ENCODE measurements at regions not wholly inside any gene's neighbourhood (a gene's known extent, or its start where the extent isn't known, plus 50 kb on each side); places are given as distances from the start of the nearest gene placed in this dataset.

DNA sequence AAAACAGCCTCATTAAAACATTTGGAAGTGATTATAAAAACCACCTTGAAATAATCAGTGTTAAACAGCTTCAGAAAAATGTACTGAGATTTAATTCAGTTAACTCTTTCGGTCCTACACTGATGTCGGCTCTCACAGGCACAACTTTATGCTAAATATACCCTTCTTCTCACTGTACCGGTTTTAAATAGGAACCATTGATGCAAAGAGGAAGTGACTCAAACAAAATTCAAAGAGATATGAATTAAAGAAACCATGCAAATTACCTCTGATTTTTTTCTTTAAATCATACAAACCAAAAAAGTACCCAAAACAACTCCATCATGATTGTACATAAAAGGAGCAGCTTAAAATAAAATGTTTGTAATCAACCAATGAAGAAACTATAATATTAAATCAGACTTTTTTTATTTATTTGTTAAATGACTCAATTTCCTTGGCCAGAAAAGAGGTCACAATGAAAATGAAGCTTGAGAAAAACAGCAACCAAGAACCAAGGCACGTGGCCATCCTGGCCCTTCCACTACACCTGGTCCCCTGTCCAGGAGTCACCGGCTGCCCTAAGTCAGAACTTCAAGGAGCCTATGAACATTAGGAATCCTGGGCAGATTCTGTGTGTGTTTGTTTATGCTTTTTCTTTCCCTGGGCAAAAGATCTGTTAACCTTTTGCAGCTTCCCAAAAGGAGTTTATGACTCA is 73.0 kb upstream of the CABCOCO1 start:
- Mint-ChIP-seq H3K27ac (no peak overlapping the region), H3K27me3 (no peaks in the 10 kb centered on the region), H3K36me3 (ENCODE audit: low read depth) (no peaks in the 10 kb centered on the region), H3K4me1 (ENCODE audit: low read depth) (no peaks in the 10 kb centered on the region), H3K9me3 (no peaks in the 10 kb centered on the region), H3K4me3 (no peak overlapping the region)
- Histone ChIP-seq H3K4me1 (ENCODE audit: insufficient read depth, low read length) (no peaks in the 10 kb centered on the region), H3K4me3 (ENCODE audit: low read length) (no peak overlapping the region), H3K36me3 (ENCODE audit: insufficient read depth, low read length) (no peaks in the 10 kb centered on the region), H3K9me3 (ENCODE audit: control insufficient read depth in 1 of 2, insufficient read depth in 1 of 2, low read length in 2 of 2) (no peaks in the 10 kb centered on the region), H3K27ac (ENCODE audit: low read depth in 1 of 2, low read length in 2 of 2) (no peak overlapping the region), H3K27me3 (ENCODE audit: control insufficient read depth in 1 of 2, insufficient read depth in 2 of 2, low read length in 2 of 2) (no peaks in the 10 kb centered on the region)
- TF ChIP-seq, protein P1, sequence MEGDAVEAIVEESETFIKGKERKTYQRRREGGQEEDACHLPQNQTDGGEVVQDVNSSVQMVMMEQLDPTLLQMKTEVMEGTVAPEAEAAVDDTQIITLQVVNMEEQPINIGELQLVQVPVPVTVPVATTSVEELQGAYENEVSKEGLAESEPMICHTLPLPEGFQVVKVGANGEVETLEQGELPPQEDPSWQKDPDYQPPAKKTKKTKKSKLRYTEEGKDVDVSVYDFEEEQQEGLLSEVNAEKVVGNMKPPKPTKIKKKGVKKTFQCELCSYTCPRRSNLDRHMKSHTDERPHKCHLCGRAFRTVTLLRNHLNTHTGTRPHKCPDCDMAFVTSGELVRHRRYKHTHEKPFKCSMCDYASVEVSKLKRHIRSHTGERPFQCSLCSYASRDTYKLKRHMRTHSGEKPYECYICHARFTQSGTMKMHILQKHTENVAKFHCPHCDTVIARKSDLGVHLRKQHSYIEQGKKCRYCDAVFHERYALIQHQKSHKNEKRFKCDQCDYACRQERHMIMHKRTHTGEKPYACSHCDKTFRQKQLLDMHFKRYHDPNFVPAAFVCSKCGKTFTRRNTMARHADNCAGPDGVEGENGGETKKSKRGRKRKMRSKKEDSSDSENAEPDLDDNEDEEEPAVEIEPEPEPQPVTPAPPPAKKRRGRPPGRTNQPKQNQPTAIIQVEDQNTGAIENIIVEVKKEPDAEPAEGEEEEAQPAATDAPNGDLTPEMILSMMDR (IDR thresholded peaks at IDR 0.05): no peak
- DNase-seq (no peak), ATAC-seq (ENCODE audit: poor library complexity) (no peak)
- intact Hi-C loops (cut with DNase I, micrococcal nuclease): no loop called here
- POLR2A ChIA-PET: no interaction called here
- CTCF ChIA-PET: no interaction called here

DNA sequence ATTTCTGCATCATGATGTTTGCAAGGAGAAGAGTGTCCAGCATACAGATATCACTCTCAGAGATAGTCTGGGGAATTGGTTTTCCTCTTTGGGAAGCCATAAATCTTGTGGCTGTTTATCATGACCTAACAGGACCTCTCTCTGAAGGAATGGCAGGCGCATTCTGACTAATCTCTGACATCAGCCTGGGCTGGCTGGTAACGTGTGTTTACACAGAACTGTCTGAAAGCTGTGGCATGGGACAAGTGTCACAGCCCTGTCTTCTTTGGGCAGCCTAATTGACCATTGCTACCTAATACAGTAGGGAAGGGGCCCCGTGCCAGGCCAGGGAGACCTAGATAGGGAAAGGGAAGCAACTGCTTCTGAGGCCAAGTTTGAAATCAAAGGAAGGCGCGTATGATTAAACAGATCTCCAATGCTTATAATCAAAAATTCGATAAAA is 73.9 kb upstream of the CABCOCO1 start:
- H3K9me3 ChIP-seq (ENCODE audit: control insufficient read depth in 1 of 2, insufficient read depth in 1 of 2, low read length in 2 of 2): no peaks in the 10 kb centered on the region
- ChIA-PET POLR2A (no interaction called here), CTCF (no interaction called here)
- H3K36me3 ChIP-seq (ENCODE audit: insufficient read depth, low read length): no peaks in the 10 kb centered on the region
- Mint-ChIP-seq H3K36me3 (ENCODE audit: low read depth) (no peaks in the 10 kb centered on the region), H3K27ac (no peak overlapping the region), H3K27me3 (no peaks in the 10 kb centered on the region), H3K9me3 (no peaks in the 10 kb centered on the region), H3K4me1 (ENCODE audit: low read depth) (no peaks in the 10 kb centered on the region), H3K4me3 (no peak overlapping the region)
- intact Hi-C loops (cut with DNase I, micrococcal nuclease): no loop called here
- H3K27me3 ChIP-seq (ENCODE audit: control insufficient read depth in 1 of 2, insufficient read depth in 2 of 2, low read length in 2 of 2): no peaks in the 10 kb centered on the region
- no peak overlapping the region for H3K27ac ChIP-seq (ENCODE audit: low read depth in 1 of 2, low read length in 2 of 2)
- no peaks in the 10 kb centered on the region for H3K4me1 ChIP-seq (ENCODE audit: insufficient read depth, low read length)
- DNase-seq (no peak), ATAC-seq (ENCODE audit: poor library complexity) (no peak)
- H3K4me3 ChIP-seq (ENCODE audit: low read length): no peak overlapping the region
- TF ChIP-seq, protein P1 (IDR thresholded peaks at IDR 0.05): no peak

DNA sequence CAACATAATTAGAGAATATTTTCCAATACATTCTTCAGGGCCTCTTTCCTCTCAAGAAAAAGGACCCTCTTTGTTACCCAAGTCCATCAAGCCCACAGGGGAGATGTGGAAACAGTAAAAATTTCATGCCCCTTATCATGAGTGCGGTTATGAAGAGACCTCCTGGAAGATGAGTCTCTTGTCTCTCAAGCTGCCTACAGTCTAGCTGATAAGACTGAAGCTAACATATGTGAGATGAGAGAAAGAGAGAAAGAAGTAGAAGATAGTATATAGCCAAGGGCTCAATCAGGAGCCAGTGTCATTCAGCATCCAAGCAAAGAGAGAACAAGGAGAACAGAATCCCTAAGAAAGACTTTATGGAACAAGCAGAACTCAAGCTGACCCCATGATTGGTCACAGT is 75.9 kb upstream of the CABCOCO1 start:
- no peaks in the 10 kb centered on the region for H3K9me3 Mint-ChIP-seq
- TF ChIP-seq, protein P1 (IDR thresholded peaks at IDR 0.05): no peak
- POLR2A ChIA-PET: no interaction called here
- intact Hi-C loops (cut with DNase I, micrococcal nuclease): no loop called here
- no peaks in the 10 kb centered on the region for H3K4me1 Mint-ChIP-seq (ENCODE audit: low read depth)
- no peaks in the 10 kb centered on the region for H3K36me3 ChIP-seq (ENCODE audit: insufficient read depth, low read length)
- DNase-seq: no peak
- H3K4me3 Mint-ChIP-seq: no peak overlapping the region
- no peak for ATAC-seq (ENCODE audit: poor library complexity)
- no peaks in the 10 kb centered on the region for H3K9me3 ChIP-seq (ENCODE audit: control insufficient read depth in 1 of 2, insufficient read depth in 1 of 2, low read length in 2 of 2)
- no peak overlapping the region for H3K27ac ChIP-seq (ENCODE audit: low read depth in 1 of 2, low read length in 2 of 2)
- no peaks in the 10 kb centered on the region for H3K27me3 ChIP-seq (ENCODE audit: control insufficient read depth in 1 of 2, insufficient read depth in 2 of 2, low read length in 2 of 2)
- no peak overlapping the region for H3K4me3 ChIP-seq (ENCODE audit: low read length)
- no peaks in the 10 kb centered on the region for H3K4me1 ChIP-seq (ENCODE audit: insufficient read depth, low read length)
- H3K36me3 Mint-ChIP-seq (ENCODE audit: low read depth): no peaks in the 10 kb centered on the region
- no peaks in the 10 kb centered on the region for H3K27me3 Mint-ChIP-seq
- H3K27ac Mint-ChIP-seq: no peak overlapping the region
- CTCF ChIA-PET: no interaction called here
